PC-9 (cell line): ENCODE measurements at regions not wholly inside any gene's neighbourhood (a gene's known extent, or its start where the extent isn't known, plus 50 kb on each side); places are given as distances from the start of the nearest gene placed in this dataset.

Source experiments
- BruUV-seq: library from RNA; stranded (reverse); fragments of 400-500 nt; replicated peaks from 2 replicates; lab custom pipeline; 2021; lab: Mats Ljungman, UMichigan
- CTCF ChIA-PET: fragments of 300-600 bp; sonication (Branson Sonifier 250); formaldehyde crosslinking; loops from one replicate; lab custom pipeline; 2022; ENCODE audit warnings: antibody characterized with exemption; lab: Charles Lee
- POLR2A ChIA-PET: fragments of 300-600 bp; sonication (Branson Sonifier 250); formaldehyde crosslinking; loops from one replicate; lab custom pipeline; 2022; ENCODE audit warnings: antibody characterized with exemption; ENCODE audit not compliant: unreplicated experiment; lab: Charles Lee
- DNase-seq, 2 experiments: peaks; one replicate each; pipeline versions ENCODE4 v3.0.0 to v3.0.0-alpha.2; 2015 to 2022; ENCODE audit warnings: mixed read lengths in 1 of 2
- H2AFZ ChIP-seq: fragments of 200-600 bp; sonication (generic); 2 replicates; pipeline ENCODE4 v1.8.1; 2017; ENCODE audit warnings: antibody characterized with exemption
- H3F3A ChIP-seq: fragments of 200-600 bp; sonication (generic); 2 replicates; pipeline ENCODE4 v1.8.1; 2017; ENCODE audit warnings: antibody characterized with exemption, mild to moderate bottlenecking, low read depth; ENCODE audit not compliant: insufficient read depth
- H3K27ac ChIP-seq: fragments of 200-600 bp; sonication (generic); 2 replicates; pipeline ENCODE4 v1.6.1; 2016; ENCODE audit warnings: mixed run types
- H3K27me3 ChIP-seq: fragments of 200-600 bp; sonication (generic); 2 replicates; pipeline ENCODE4 v1.6.1; 2016; ENCODE audit warnings: low read depth, mixed run types; ENCODE audit not compliant: insufficient read depth
- H3K36me3 ChIP-seq: fragments of 200-600 bp; sonication (generic); 2 replicates; pipeline ENCODE4 v1.6.1; 2016; ENCODE audit warnings: low read depth, mixed run types
- H3K4me1 ChIP-seq: fragments of 200-600 bp; sonication (generic); replicated peaks from 2 replicates; pipeline ENCODE4 v1.6.1; 2016; ENCODE audit warnings: mixed run types; ENCODE audit not compliant: insufficient read depth
- H3K4me2 ChIP-seq: fragments of 200-600 bp; sonication (generic); 2 replicates; pipeline ENCODE4 v1.6.1; 2017; ENCODE audit warnings: mixed run types
- H3K4me3 ChIP-seq: fragments of 200-600 bp; sonication (generic); 2 replicates; pipeline ENCODE4 v1.6.1; 2016; ENCODE audit warnings: mixed run types
- H3K79me2 ChIP-seq: fragments of 200-600 bp; sonication (generic); 2 replicates; pipeline ENCODE4 v1.6.1; 2017; ENCODE audit warnings: low read depth, mixed run types
- H3K9me2 ChIP-seq: fragments of 200-600 bp; sonication (generic); 2 replicates; pipeline ENCODE4 v1.8.1; 2017; ENCODE audit warnings: mild to moderate bottlenecking; ENCODE audit not compliant: insufficient read depth
- H3K9me3 ChIP-seq: fragments of 200-600 bp; sonication (generic); 2 replicates; pipeline ENCODE4 v1.8.1; 2016; ENCODE audit warnings: low read depth; ENCODE audit not compliant: insufficient read depth
- H4K20me1 ChIP-seq: fragments of 200-600 bp; sonication (generic); 2 replicates; pipeline ENCODE4 v1.8.1; 2017; ENCODE audit not compliant: insufficient read depth
- EZH2 ChIP-seq: fragments of 200-600 bp; sonication (generic); IDR thresholded peaks from 2 replicates; pipeline ENCODE4 v1.8.0; 2017; ENCODE audit warnings: antibody characterized with exemption, low read depth
- intact Hi-C: fragments of 100-400 bp; cut with micrococcal nuclease; formaldehyde crosslinking; loops from one replicate; pipeline ENCODE4 v1.10.0; 2022; ENCODE audit not compliant: unreplicated experiment
- TF ChIP-seq, protein P1 (sequence below): fragments of 200-600 bp; sonication (generic); conservative IDR thresholded peaks from 2 replicates; pipeline ENCODE4 v1.6.1; 2017; ENCODE audit warnings: mixed run types, antibody characterized with exemption, mild to moderate bottlenecking, moderate library complexity

DNA sequence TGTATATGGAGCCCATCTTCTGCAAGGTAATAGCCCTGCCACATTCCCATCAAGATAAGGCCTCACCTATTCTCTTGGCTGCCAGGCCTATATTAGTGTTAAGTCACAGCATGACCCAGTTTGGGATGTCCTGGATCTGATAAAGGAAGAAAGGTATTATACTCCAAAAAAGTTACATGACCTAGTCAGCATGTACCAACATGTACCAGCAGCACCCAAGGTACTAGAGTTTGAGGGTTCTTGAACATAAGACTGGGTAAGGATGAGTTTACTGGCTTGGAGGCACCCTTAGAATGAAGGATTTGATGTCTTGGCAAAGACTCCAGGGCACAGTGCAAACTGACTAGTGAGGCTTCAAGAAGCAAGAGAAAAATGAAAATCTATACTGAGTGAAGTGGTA is 232.5 kb downstream of the SQOR start:
- Histone ChIP-seq H3K4me2 (no peak overlapping the region), H4K20me1 (no peaks in the 10 kb centered on the region), H3K27me3 (no peaks in the 10 kb centered on the region), H3K36me3 (no peaks in the 10 kb centered on the region), H3F3A (no peaks in the 10 kb centered on the region), H3K4me1 (0 out of 2 replicates have a peak, but pooled peaks cover 6% of the 10 kb centered on the region), H3K4me3 (no peak overlapping the region), H3K9me2 (no peaks in the 10 kb centered on the region), H3K27ac (no peak overlapping the region), H3K79me2 (no peaks in the 10 kb centered on the region), H3K9me3 (no peaks in the 10 kb centered on the region), H2AFZ (no peak overlapping the region)
- BruUV-seq, result no TSS peak
- TF ChIP-seq EZH2, result no peak
- TF ChIP-seq, protein P1, sequence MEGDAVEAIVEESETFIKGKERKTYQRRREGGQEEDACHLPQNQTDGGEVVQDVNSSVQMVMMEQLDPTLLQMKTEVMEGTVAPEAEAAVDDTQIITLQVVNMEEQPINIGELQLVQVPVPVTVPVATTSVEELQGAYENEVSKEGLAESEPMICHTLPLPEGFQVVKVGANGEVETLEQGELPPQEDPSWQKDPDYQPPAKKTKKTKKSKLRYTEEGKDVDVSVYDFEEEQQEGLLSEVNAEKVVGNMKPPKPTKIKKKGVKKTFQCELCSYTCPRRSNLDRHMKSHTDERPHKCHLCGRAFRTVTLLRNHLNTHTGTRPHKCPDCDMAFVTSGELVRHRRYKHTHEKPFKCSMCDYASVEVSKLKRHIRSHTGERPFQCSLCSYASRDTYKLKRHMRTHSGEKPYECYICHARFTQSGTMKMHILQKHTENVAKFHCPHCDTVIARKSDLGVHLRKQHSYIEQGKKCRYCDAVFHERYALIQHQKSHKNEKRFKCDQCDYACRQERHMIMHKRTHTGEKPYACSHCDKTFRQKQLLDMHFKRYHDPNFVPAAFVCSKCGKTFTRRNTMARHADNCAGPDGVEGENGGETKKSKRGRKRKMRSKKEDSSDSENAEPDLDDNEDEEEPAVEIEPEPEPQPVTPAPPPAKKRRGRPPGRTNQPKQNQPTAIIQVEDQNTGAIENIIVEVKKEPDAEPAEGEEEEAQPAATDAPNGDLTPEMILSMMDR, result no peak
- intact Hi-C loops, result no loop called here
- CTCF ChIA-PET, result no interaction called here
- POLR2A ChIA-PET, result no interaction called here
- no peak for DNase-seq

DNA sequence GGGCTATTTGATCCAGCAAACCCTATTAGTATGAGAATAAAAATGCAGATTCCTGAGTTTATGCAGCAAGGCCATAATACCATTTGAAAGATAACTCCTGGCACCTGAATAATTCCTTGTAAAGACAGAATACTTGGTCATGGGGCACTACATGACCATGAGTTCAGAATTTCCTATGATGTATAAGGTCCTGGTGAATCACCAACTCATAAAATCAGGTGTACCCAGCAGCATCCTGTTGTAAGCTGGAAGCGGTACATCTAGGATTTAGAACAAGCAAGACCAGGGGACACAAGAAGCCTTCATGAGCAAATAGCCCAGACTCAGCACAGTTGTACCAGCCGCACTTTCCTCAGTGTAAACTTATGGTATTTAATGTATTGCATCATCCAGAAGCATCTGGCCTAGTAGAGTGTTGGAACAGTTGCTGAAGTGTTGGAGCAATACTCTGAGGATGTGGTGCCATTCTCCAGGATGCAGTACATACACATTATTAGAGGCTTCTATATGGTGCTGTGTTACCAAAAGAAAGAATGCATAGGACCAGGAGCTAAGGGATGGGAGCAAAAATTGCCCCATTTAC is 233.4 kb downstream of the SQOR start:
- no peaks in the 10 kb centered on the region for H3K9me3 ChIP-seq
- H3K9me2 ChIP-seq, result no peaks in the 10 kb centered on the region
- H3F3A ChIP-seq, result no peaks in the 10 kb centered on the region
- H3K4me2 ChIP-seq, result no peak overlapping the region
- no peaks in the 10 kb centered on the region for H3K79me2 ChIP-seq
- no peaks in the 10 kb centered on the region for H3K36me3 ChIP-seq
- no peaks in the 10 kb centered on the region for H3K27me3 ChIP-seq
- DNase-seq, result no peak
- H3K27ac ChIP-seq, result no peak overlapping the region
- no peak overlapping the region for H3K4me3 ChIP-seq
- 0 out of 2 replicates have a peak, but pooled peaks cover 6% of the 10 kb centered on the region for H3K4me1 ChIP-seq
- intact Hi-C loops, result no loop called here
- H4K20me1 ChIP-seq, result no peaks in the 10 kb centered on the region
- no peak overlapping the region for H2AFZ ChIP-seq
- ChIA-PET CTCF (no interaction called here), POLR2A (no interaction called here)
- TF ChIP-seq, protein P1, result no peak
- no TSS peak for BruUV-seq

DNA sequence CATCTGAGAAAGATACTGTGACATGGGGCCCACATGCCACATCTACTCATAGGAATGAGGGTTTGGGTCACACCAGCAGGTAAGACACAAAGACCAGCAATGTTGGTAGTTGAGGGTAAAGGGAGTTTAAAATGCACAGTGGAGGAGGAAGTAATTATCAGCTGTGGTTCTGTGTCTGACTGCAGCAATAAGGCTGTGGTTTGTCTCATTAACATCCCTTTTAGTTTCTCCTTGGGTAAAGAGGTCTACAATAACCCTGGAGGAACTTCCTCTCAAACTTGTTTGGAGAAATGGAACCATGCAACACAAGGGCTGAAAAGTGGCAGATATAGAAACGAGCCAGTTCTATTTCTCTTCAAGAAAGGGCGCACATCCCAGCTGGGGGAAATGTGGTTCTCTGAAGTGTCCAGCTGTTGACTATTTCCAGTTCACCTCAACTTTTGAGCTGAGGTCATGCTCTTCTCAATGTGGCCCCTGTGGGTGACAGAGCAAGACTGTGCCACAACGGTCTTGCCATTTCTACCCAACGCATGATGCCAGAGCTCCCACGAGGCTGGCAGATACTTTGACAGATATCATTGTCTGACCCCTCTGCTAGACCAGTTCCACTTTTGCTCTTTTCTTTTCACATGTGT is 234.3 kb downstream of the SQOR start:
- H3K4me3 ChIP-seq, result no peak overlapping the region
- no peaks in the 10 kb centered on the region for H3K79me2 ChIP-seq
- no peaks in the 10 kb centered on the region for H3F3A ChIP-seq
- H3K27ac ChIP-seq, result no peak overlapping the region
- intact Hi-C loops, result no loop called here
- TF ChIP-seq EZH2, result no peak
- TF ChIP-seq, protein P1, result no peak
- DNase-seq, result no peak
- H2AFZ ChIP-seq, result no peak overlapping the region
- no peaks in the 10 kb centered on the region for H3K27me3 ChIP-seq
- ChIA-PET CTCF (no interaction called here), POLR2A (no interaction called here)
- no peaks in the 10 kb centered on the region for H3K9me3 ChIP-seq
- no peaks in the 10 kb centered on the region for H3K36me3 ChIP-seq
- no peak overlapping the region for H3K4me2 ChIP-seq
- no TSS peak for BruUV-seq
- no peaks in the 10 kb centered on the region for H3K9me2 ChIP-seq
- no peaks in the 10 kb centered on the region for H4K20me1 ChIP-seq
- 0 out of 2 replicates have a peak, but pooled peaks cover 6% of the 10 kb centered on the region for H3K4me1 ChIP-seq
